Dedifferentiated amniotic fluid mesenchymal stem cell (primary cell): ENCODE measurements at regions not wholly inside any gene's neighbourhood (a gene's known extent, or its start where the extent isn't known, plus 50 kb on each side); places are given as distances from the start of the nearest gene placed in this dataset.

Source experiments
- DNase-seq: peaks from one replicate; pipeline ENCODE4 v3.0.0-alpha.2; 2016; ENCODE audit errors: extremely low spot score

GRCh38 chr7:45973725-45974532 lies 52.9 kb upstream of the IGFBP3 start:
- no peak for DNase-seq

- DNase-seq: no peak
Measured at GRCh38 chr7:45972629-45973312, 51.7 kb upstream of the IGFBP3 start.

GRCh38 chr7:45971661-45972175 lies 50.6 kb upstream of the IGFBP3 start:
- DNase-seq: no peak

DNA sequence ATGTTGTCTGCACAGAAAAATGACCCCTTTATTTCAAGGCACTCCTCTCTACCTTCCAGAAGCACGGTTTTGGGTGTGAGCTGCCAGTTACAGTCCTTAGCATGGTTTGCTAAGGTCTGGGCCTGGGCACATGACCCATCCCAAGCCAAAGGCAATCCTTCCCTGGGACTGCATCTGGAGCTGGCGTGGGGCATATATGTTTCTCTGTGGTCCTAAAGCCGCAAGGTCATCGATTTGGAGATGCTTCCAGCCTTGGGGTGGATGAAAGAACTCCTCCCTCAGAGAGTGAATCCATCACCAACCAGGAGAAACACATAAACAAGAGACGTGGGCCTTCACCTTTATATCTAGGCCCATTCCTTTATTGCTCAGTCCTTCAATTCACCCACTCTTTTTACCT lies 50.1 kb upstream of the IGFBP3 start:
- no peak for DNase-seq
